GM21423 (cell line): ENCODE measurements at regions not wholly inside any gene's neighbourhood (a gene's known extent, or its start where the extent isn't known, plus 50 kb on each side); places are given as distances from the start of the nearest gene placed in this dataset.

Experiments
- ATAC-seq: cut with Tn5 transposase; IDR thresholded peaks from one replicate; pipeline ENCODE4 v1.9.1; 2021; ENCODE audit warnings: mild to moderate bottlenecking, moderate library complexity; ENCODE audit not compliant: unreplicated experiment

- ATAC-seq = no peak
Observed at GRCh38 chr2:8584174-8585066, 97.4 kb upstream of the ID2 start.

GRCh38 chr2:8586457-8587051, 95.3 kb upstream of the ID2 start:
- ATAC-seq = no peak

GRCh38 chr2:8587251-8587791, 94.5 kb upstream of the ID2 start:
- no peak for ATAC-seq

DNA sequence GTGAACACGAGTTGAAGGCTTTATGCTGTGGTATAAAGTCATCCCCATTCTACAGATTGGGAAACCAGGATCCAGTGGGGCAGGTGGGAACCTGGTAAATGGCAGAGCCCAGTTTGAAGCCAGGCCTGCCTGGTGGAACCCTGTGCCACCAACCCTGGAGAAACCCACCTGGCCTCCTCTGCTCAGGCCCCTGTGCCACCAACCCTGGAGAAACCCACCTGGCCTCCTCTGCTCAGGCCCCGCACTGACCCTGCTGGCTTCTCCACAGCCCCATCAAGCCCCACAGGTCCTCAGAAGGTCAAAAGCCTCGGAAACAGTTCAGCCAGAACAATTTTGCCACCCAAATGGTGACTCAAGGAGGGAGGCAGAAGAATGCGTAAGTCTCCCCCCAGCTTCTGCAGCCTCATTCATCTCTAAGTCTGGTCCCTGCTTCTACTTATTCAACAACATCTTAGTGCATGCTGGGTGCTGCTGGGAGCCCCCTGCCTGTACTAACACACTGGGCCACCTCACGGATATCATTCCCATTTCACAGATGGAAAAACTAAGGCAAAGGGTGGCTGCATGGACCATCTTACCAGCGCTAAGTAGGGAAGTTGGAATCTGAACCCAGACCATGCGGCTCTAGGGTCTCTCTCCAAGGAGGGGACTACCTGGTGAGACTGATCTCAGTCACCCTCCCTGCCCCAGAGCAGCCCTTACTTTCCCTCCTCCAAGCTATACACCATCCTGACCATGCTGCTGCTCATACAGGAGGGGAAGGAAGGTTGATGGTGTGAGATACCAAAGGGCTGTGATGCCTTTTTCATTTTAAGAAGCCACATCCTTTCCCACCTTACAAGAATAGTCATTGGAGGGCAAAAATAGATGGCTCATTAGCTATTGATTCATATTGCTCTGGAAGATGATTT, 93.7 kb upstream of the ID2 start:
- ATAC-seq = no peak

- ATAC-seq = no peak
Observed at GRCh38 chr2:8588831-8589191, 93.0 kb upstream of the ID2 start.

DNA sequence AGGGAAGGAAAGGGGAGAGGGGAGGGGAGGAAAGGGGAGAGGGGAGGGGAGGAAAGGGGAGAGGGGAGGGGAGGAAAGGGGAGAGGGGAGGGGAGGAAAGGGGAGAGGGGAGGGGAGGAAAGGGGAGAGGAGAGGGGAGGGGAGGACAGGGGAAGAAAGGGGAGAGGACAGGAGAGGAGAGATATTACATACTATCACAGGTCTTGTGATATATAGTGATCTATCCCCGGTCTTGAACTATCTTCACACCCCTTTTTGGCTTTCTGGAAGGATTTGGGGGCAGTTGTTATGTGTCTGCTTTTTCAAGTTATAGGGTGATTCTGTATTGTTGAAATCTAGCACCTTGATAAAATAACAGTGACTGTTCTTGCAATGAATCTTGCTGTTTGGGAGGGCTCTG, 92.1 kb upstream of the ID2 start:
- no peak for ATAC-seq

DNA sequence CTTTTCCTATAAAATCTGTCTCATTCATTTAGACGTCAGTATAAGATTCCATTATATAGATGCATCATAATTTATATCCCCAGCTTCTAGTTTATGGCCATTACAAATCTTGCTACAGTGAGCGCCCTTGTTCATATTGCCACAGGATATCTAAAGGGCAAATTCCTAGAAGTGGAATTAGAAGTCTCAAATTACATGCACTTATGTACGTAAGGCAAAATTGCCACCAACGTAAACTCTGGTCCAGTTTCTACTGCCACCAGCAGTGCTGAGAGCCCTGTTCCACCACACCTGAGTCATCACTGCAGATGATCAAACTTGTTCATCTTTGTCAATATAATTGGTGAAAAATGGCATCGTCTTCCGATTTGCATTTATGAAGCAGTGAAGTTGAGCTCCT, 90.9 kb upstream of the ID2 start:
- no peak for ATAC-seq

- ATAC-seq = no peak
Observed at GRCh38 chr2:8592736-8593135, 89.1 kb upstream of the ID2 start.

- ATAC-seq = no peak
Observed at GRCh38 chr2:8593243-8593642, 88.6 kb upstream of the ID2 start.

GRCh38 chr2:8594731-8595427, 87.0 kb upstream of the ID2 start:
- no peak for ATAC-seq

DNA sequence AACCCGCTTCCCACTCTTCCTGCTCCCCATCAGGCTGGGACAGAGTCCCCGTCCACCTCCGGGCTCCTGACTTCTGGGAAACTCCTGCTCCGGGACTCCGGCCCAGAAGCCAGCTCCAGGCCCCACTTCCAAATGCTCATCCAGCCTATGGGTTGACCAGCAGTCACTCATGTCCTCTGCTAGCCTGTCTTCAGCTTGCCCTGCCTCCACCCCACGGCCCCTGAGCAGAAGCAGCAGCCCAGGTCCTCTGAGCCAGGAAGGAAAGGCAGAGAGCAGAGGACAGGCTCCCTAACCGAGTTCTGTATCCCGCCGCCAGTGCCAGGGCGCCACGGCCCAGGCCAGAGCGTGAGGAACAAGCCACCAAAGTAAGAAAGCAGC, 86.4 kb upstream of the ID2 start:
- ATAC-seq = no peak

DNA sequence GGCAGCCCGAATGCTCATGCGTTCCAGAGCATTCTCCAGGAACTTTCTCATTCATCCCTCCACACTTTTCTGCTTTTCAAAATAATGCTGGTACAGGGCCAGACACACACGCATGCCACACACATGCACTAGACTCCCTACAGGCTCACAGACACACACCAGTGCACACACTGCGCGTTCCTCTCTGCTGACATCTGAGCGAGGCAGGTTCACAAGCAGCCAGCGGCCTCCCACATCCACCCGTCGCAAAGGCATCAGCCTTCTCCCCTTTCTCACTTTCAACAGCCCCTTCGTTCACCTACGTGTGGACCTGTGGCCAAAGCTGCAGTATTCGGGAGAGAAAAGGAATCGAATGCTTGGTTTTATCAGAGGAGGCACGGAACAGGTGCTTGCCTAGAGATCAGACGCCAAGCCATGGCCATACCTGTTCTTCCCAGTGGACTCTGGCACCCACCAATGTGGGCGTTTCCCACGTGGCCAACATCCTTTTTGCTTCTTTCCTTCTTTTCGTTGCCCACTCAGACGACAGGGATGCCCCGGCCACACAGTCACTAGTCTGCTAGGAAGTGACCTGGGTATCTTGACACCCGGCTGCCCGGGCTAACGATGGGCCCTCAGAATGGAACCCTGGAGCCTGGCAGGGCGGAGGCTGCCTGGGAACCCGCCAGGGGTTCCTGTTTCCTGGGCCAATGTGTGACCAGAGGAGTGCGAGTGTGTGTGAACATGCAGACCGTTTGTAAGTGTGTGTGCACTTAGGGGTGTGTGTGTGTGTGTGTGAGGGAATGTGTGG, 85.8 kb upstream of the ID2 start:
- ATAC-seq = no peak

- ATAC-seq = no peak
Observed at GRCh38 chr2:8597094-8597493, 84.8 kb upstream of the ID2 start.

- no peak for ATAC-seq
Observed at GRCh38 chr2:8597559-8598225, 84.2 kb upstream of the ID2 start.

DNA sequence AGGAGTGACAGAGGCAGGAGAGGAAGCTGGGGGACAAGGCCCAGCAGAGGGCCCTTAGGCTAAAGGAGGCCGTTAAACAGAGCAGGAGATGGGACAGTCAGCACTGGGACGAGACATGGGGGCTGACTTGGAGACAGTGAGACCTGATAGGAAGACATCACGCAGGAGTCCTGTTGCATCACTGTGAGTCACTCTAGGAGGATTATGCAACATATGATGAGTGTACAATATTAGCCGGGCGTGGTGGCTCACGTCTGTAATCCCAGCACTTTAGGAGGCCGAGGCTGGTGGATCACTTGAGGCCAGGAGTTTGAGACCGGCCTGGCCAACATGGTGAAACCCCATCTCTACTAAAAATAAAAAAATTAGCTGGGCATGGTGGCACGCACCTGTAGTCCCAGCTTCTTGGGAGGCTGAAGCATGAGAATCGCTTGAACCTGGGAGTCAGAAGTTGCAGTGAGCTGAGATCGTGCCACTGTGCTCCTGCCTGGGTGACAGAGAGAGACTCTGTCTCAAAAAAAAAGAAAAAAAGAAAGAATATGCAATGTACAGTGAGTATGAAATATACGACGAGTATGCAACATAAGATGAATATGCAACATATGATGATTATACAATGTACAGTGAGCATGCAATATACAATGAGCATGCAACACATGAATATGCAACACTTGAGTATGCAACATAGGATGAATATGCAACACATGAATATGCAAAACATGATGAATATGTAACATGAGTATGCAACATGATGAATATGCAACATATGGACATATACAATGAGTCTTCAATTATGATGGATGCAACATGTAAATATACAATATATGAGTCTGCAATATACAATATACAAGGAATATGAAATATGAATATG, 83.3 kb upstream of the ID2 start:
- no peak for ATAC-seq

DNA sequence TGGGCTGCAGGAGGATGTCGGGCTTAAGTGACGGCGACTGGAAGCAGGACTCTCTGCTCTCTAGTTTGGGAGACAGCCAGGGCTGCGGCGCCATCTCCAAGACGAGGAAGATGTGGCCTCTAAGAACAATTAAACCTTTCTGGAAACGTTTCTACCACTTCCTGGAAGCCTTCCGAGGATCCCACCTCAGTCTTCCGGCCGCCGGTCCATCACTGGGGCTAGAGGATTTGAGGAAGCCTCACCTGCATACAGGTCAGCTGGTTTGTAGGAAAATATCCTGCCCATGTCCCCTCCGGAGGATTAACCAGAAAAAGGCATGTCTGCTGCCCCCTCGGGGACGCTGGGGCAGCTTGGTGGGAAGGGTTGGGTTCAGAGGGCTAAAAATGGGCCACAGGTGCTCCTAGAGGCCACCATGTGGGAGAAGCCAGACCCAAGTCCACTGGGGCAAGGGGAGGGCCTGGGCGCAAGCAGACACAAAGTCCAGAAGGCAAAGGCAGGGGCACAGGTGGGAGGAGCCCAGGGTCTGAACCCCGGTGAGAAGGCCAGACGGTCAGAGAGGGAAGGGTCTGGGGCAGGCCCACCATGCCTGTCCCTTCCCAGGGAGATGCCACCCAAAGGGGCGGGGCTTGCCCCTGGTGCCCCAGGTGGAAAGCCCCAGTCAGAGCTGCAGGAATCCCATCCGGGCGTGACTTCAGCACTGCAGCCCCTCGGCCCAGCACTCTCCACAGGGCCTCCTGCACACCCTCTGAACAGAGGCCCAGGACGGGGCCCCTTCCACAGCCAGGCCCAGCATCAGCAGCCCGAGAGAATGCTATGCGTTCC, 82.2 kb upstream of the ID2 start:
- ATAC-seq = no peak

- ATAC-seq = no peak
Observed at GRCh38 chr2:8600456-8600855, 81.4 kb upstream of the ID2 start.

- ATAC-seq = no peak
Observed at GRCh38 chr2:8602809-8603208, 79.0 kb upstream of the ID2 start.
